GM19240 (cell line): ENCODE measurements at regions not wholly inside any gene's neighbourhood (a gene's known extent, or its start where the extent isn't known, plus 50 kb on each side); places are given as distances from the start of the nearest gene placed in this dataset.
"Not testable (repeated sequence)": the region's sequence is repeated elsewhere in the genome, so short reads cannot be mapped to it uniquely, and the experiment has no call there.

ENCODE experiments used
- DNase-seq: peaks from one replicate; pipeline ENCODE4 v3.0.0; 2011; ENCODE audit warnings: low spot score; ENCODE audit not compliant: insufficient read length

GRCh38 chr10:46202405-46202804 lies 84.4 kb upstream of the ANTXRL start:
- not testable (repeated sequence) for DNase-seq

- not testable (repeated sequence) for DNase-seq
Observed at GRCh38 chr10:46204482-46205102, 82.2 kb upstream of the ANTXRL start.

DNA sequence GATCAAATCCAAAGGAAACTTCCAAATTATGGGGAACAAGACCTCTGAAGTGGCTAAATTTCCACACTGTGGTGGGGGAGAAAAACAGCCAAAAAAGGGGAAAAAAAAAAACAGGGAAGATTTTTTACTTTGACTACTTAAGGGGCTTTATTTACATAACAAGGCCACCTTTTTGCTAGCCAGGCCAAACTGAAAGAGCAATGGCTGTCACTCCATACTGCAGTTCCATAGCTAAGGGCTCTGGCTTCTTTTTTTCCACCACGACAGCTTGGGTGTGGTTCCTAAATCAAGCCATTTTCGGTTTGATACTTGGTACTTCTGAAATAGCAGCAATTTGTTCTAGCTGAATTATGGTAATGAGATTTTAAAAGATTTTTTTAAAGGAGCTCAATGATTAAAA lies 76.4 kb upstream of the ANTXRL start:
- DNase-seq: not testable (repeated sequence)

DNA sequence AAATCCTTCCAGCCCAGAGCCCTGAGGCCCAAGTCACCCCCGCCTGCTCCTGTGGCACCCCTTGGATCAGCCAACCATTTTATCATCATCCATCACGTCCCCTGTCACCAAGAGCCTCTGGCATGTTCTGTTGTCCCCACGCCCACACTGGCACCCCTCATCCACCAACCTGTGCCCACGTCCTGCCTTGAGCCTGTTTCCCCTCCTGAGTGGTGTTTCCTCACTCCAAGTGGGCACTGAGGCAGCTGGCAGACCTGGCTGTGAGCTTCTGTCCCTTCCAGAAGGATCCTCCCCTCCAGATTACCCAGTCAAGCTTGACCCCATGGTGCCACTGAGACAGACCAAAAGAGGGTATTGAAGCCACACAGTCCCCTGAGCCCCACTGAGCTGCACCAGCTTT lies 71.4 kb upstream of the ANTXRL start:
- no peak for DNase-seq

- DNase-seq: no peak
Observed at GRCh38 chr10:46216003-46216634, 70.7 kb upstream of the ANTXRL start.

- DNase-seq: no peak
Observed at GRCh38 chr10:46216836-46217751, 69.7 kb upstream of the ANTXRL start.

DNA sequence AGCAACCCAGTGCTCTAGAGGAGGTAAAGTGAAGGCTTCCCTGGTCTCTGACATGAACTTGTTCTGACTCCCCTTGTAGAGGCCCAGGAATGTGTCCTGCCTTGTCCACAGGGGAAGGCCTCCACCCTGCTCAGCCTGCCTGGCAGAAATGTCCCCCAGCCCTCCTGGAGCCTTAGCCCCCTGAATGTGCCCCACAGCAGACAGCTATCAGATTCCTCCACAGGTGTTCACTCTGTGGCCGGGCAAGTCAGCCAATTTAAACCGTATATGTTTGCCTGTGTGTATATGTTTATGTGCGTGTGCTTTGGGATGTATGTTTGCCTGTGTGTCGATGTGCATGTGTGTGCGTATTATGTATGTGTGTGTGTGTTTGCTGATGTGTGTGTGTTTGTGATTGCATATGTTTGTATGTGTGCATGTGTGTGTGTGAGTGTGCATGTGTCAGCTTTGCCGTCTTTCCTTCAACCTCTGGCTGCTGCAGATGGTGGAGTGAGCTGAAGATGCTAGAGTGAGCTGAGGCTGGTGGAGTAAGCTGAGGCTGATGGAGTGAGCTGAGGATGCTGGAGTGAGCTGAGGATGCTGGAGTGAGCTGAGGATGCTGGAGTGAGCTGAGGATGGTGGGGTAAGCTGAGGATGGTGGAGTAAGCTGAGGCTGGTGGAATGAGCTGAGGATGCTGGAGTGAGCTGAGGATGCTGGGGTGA lies 68.9 kb upstream of the ANTXRL start:
- no peak for DNase-seq

- DNase-seq: no peak
Observed at GRCh38 chr10:46218921-46219320, 67.9 kb upstream of the ANTXRL start.

DNA sequence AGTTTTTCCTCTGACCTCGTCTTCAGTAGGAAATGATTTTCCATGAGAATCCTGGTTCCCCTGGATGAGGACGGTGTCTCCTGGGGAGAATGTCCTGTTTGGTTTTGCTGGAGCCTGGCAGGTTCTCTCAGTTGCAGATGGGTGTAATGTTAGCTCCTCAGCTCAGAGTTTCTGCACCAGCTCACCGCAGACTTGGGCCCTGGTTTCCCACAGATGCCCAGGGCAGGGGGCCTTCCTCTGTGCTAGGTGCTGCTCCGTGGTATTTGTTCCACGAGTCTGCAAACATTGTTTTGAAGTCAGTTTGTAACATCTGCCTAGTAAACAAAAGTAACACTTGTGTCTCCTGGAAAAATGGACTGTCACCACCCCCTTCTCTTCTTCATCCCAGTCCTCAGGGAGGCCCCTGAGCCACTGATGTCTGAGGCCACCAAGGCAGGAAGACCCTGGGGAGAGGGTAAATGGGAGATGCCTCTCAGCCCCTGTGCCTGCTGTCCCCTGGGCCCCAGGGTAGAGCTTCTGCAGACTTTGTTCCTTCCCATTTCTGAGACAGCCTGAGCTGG lies 67.3 kb upstream of the ANTXRL start:
- not testable (repeated sequence) for DNase-seq

DNA sequence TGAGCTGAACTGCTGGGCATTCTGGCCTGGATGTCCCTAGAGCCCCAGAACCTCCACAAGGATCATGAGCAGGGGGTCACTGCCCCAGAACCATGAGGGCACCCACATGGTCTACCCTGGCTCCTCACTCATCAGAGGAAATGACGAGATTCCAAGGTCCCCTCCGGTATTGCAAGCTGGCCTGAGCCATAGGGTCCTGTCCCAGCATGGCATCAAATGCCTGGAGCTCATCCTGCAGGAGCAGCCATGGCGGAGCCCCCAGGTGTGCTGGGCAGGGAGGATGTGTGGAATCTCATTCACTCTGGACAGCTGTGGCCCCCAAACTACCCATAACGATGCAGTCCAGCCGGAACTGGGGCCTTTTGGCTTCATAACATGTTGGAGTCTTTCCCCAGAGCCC lies 66.6 kb upstream of the ANTXRL start:
- DNase-seq: no peak

- no peak for DNase-seq
Observed at GRCh38 chr10:46220872-46221538, 65.8 kb upstream of the ANTXRL start.

- no peak for DNase-seq
Observed at GRCh38 chr10:46222364-46222935, 64.3 kb upstream of the ANTXRL start.

DNA sequence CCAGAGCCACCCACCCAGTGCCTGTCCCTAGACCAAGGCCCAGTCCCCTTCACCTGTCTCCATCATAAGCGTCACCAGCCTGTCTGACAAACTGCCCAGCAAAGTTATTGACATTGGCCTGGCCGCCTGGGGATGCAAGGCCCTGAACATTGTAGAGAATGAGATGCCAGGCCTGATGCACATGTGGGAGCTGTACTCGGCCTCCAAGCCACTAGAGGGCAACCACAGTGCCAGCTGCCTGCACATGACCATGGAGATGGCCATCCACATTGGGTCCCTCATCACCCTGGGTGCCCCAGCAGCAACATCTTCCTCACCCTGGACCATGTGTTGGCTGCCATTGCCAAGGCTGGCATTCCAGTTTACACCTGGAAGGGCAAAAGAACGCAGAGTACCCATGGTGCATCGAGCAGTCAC lies 63.7 kb upstream of the ANTXRL start:
- DNase-seq: no peak

DNA sequence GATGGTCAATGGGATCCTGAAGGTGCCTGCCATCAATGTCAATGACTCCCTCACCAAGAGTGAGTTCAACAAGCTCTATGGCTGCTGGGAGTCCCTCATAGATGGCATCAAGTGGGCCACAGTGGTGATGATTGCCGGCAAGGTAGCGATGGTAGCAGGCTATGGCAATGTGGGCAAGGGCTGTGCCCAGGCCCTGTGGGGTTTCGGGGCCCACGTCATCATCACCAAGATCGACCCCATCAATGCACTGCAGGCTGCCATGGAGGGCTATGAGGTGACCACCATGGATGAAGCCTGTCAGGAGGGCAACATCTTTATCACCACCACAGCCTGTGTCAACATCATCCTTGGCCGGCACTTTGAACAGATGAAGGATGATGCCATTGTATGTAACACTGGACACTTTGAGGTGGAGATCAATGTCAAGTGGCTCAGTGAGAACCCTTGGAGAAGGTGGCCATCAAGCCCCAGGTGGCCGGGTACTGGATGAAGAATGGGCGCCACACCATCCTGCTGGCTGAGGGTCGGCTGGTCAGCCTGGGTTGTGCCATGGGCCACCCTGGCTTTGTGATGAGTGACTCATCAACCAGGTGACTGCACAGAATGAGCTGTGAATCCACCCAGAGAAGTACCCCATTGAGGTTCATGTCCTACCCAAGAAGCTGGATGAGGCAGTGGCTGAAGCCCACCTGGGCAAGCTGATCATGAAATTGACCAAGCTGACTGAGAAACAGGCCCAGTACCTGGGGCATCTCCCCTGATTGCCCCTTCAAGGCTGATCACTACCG lies 63.0 kb upstream of the ANTXRL start:
- DNase-seq: no peak

DNA sequence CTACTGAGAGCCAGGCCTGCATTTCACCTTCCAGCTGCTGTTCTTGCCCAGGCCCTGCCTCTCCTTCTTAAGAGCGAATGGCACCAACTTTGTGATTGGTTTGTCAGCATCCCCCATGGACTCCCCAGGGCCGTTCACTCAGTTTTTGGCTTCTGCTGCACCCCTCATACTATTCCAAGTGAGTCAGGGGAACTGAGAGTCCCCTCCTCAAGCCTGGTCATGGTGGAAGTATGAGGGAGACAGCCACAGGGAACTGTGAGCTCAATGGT lies 62.4 kb upstream of the ANTXRL start:
- no peak for DNase-seq

DNA sequence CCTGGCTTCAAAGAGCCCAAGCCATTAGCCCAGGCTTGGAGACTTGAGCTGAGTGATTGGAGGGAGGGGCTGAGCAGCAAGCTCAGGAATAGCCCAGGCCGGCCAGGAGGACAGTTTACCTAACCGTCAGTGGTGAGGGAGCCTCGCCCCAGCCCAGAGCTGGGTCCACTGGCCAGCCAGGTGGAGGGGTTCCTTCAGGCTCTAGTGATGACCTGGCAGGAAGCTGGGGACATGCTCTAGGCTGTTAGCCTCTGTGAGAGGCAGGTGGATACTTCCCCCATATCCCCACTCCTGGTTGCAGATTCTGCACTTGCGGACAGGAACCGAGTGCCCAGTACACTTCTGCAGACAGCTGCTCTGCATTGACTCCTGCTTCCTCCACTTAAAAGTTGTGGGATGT lies 61.2 kb upstream of the ANTXRL start:
- no peak for DNase-seq

DNA sequence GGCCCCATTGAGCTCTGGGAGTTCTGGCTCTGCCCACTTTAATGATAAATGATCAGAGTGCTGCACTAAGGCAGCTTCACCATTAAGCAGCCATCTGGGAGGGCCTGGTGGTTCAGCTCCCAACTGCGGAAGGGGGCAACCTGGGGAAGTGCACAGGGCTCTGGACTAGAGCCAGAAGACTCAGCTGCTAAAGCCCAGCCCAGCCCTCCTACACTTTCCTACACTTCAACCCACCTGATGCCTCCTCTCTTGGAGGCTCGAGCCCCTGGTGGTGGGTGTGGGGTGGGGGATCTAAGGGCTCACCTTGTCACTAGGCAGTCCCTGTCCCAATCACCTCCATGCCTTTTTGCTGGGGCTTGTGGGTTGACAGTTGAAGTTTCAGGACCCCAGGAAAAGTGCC lies 60.6 kb upstream of the ANTXRL start:
- DNase-seq: no peak

DNA sequence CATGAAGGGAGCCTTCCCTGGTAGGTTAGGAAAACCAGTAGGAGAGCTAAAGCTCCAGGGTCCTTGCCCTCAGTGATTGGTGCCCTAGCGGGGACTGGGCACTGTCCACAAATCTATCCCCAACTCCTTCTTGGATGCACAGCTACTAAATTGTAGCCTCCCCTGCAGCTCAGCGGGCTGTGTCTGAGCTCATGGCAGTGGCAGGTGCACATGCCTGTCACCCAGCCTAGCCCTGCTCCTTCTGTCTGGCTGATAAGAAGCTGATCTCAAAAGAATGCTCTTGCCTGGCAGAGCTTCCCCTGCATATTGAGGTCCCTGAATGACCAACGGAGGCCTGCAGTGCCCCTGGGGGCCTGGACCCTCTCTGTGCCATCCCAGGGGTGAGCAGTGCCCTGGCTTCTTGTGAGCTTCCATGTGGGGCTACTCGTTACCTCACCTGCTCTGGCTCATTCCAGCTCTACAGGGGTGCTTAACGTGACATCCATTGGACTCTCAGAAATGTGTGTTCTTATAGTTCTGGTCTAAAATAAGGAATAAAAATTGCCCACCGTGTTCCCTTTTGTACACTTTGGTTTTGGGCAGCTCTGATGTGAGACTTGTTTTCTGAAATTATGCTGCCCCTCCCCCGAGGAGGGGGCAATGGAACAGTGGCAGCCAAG lies 59.8 kb upstream of the ANTXRL start:
- no peak for DNase-seq

- DNase-seq: no peak
Observed at GRCh38 chr10:46227571-46227935, 59.2 kb upstream of the ANTXRL start.
